Psoas muscle (tissue), 7 donors: ENCODE measurements at regions not wholly inside any gene's neighbourhood (a gene's known extent, or its start where the extent isn't known, plus 50 kb on each side); places are given as distances from the start of the nearest gene placed in this dataset.

Experiments
- ATAC-seq, 4 donors: fragments of 200-7000 bp; cut with Tn5 transposase; one replicate each; pipeline ENCODE4 v1.9.1; 2020; ENCODE audit warnings: moderate library complexity in 3 of 4, mild to moderate bottlenecking in 2 of 4
- DNase-seq, 2 donors: peaks; one replicate each; pipeline ENCODE4 v3.0.0-alpha.2; 2020
- H3K27ac ChIP-seq: fragments of 200-600 bp; one replicate; pipeline ENCODE4 v1.8.0; 2022
- H3K27me3 ChIP-seq, 3 donors: fragments of 200-600 bp in 1 of 3; one replicate each; pipeline versions ENCODE4 v1.6.1 to v1.8.0; 2013 to 2022; ENCODE audit warnings: low read length in 2 of 3, mild to moderate bottlenecking in 2 of 3, moderate library complexity in 1 of 3; ENCODE audit not compliant: insufficient read depth in 3 of 3
- H3K36me3 ChIP-seq, 2 donors: fragments of 200-600 bp in 1 of 2; one replicate each; pipeline versions ENCODE4 v1.6.1 to v1.8.0; 2013 to 2022; ENCODE audit warnings: low read depth in 1 of 2, mild to moderate bottlenecking in 1 of 2, moderate library complexity in 1 of 2; ENCODE audit not compliant: insufficient read depth in 1 of 2
- H3K4me1 ChIP-seq: fragments of 200-600 bp; one replicate; pipeline ENCODE4 v1.8.0; 2022
- H3K4me3 ChIP-seq: fragments of 200-600 bp; one replicate; pipeline ENCODE4 v1.8.0; 2022; ENCODE audit warnings: mild to moderate bottlenecking
- H3K9me3 ChIP-seq: fragments of 200-600 bp; one replicate; pipeline ENCODE4 v1.8.0; 2022
- CTCF ChIP-seq: fragments of 200-600 bp; IDR thresholded peaks from one replicate; pipeline ENCODE4 v1.8.0; 2022; ENCODE audit warnings: antibody characterized with exemption
- WGBS, 3 donors: extraction: QIAGEN DNeasy Blood & Tissue Kit; methylation state at CpG; one replicate each; pipeline versions ENCODE4 v1.1.6 to v1.1.7; 2013; 5-methylcytosine and 5-hydroxymethylcytosine counted together
- intact Hi-C, 2 donors: fragments of 100-400 bp; cut with DNase I; formaldehyde crosslinking; loops; one replicate each; pipeline versions ENCODE4 v1.11.0 to v1.14.2; 2022
- donor health status: healthy with polysubstance abuse.
- donor health status: DM: no; HTN: no; CAD: no; lungs with moderate emphysema.
- donor health status: Bipolar disorder and iron deficiency.
- donor health status: healthy.
- donor health status: DM: yes; HTN: yes; CAD: no.
- donor health status: DM: no; HTN: no; CAD: no.
- donor health status: DM: yes; HTN: yes; CAD: no.

GRCh38 chr5:34498572-34498971 lies 157.6 kb upstream of the RAI14 start:
- no peaks in the 10 kb centered on the region for H3K36me3 ChIP-seq
- no peaks in the 10 kb centered on the region for H3K4me1 ChIP-seq
- DNase-seq, result no peak
- intact Hi-C loops, result no loop called here
- peaks cover 6% of the 10 kb centered on the region for H3K9me3 ChIP-seq
- ATAC-seq, result no peak
- no peak overlapping the region for H3K4me3 ChIP-seq
- no peak for TF ChIP-seq CTCF
- H3K27ac ChIP-seq, result no peak overlapping the region
- peaks cover 0 to 2% (median 0%) of the 10 kb centered on the region in 3 donors for H3K27me3 ChIP-seq
- WGBS, 3 donors, result 68 to 85% (median 79%) methylated on average over 4 of the region's 4 CpGs

GRCh38 chr5:34499001-34499734 lies 157.0 kb upstream of the RAI14 start:
- DNase-seq, result no peak
- no peak for TF ChIP-seq CTCF
- Histone ChIP-seq H3K27me3 (peaks cover 0 to 2% (median 0%) of the 10 kb centered on the region in 3 donors), H3K27ac (no peak overlapping the region), H3K4me3 (no peak overlapping the region), H3K4me1 (no peaks in the 10 kb centered on the region), H3K36me3 (no peaks in the 10 kb centered on the region), H3K9me3 (peaks cover 5% of the 10 kb centered on the region)
- ATAC-seq, result no peak
- intact Hi-C loops, result no loop called here
- 86 to 92% (median 91%) methylated on average over 5 of the region's 5 CpGs for WGBS, 3 donors

- Histone ChIP-seq H3K36me3 (no peaks in the 10 kb centered on the region), H3K4me1 (no peaks in the 10 kb centered on the region), H3K9me3 (no peaks in the 10 kb centered on the region), H3K4me3 (no peak overlapping the region), H3K27ac (no peak overlapping the region), H3K27me3 (peaks cover 0 to 2% (median 0%) of the 10 kb centered on the region in 3 donors)
- TF ChIP-seq CTCF, result no peak
- intact Hi-C loops, result no loop called here
- ATAC-seq, result no peak
- WGBS, 3 donors, result 73 to 90% (median 80%) methylated on average over 9 of the region's 9 CpGs
- no peak for DNase-seq
Observed at GRCh38 chr5:34500236-34500847, 155.8 kb upstream of the RAI14 start.

GRCh38 chr5:34501016-34501415 lies 155.1 kb upstream of the RAI14 start:
- DNase-seq (no peak), ATAC-seq (no peak)
- 70 to 73% (median 73%) methylated on average over 2 of the region's 2 CpGs for WGBS, 3 donors
- Histone ChIP-seq H3K4me1 (no peaks in the 10 kb centered on the region), H3K27me3 (peaks cover 0 to 2% (median 0%) of the 10 kb centered on the region in 3 donors), H3K36me3 (no peaks in the 10 kb centered on the region), H3K9me3 (no peaks in the 10 kb centered on the region), H3K27ac (no peak overlapping the region), H3K4me3 (no peak overlapping the region)
- intact Hi-C loops, result no loop called here
- no peak for TF ChIP-seq CTCF
